Activated T-cell treated with anti-CD3 and anti-CD28 coated beads for 4 hours (primary cell): ENCODE measurements at regions not wholly inside any gene's neighbourhood (a gene's known extent, or its start where the extent isn't known, plus 50 kb on each side); places are given as distances from the start of the nearest gene placed in this dataset.

Experiments used
- DNase-seq: peaks from one replicate; pipeline ENCODE4 v3.0.0-alpha.2; 2020

DNA sequence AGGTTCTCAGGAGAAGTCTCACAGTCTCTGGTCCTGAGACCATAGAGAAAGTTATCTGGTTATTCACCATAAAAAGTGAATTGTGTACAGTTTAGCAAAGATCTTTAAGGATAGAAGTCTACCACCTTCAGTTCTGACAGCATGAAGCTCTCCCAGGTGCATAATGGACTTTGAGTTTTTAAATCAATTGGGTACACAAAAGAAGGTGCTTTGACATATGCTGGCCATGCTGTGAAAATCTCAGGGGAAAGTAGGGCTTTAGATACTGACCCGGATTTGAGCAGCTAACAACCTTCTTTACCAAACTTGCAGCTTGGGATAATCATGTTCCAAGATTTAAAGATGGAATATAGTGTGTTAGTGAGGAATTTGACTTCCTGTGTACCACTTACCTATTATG lies 264.2 kb downstream of the ZSWIM6 start:
- no peak for DNase-seq

GRCh38 chr5:61597684-61598083 lies 265.6 kb downstream of the ZSWIM6 start:
- no peak for DNase-seq

DNA sequence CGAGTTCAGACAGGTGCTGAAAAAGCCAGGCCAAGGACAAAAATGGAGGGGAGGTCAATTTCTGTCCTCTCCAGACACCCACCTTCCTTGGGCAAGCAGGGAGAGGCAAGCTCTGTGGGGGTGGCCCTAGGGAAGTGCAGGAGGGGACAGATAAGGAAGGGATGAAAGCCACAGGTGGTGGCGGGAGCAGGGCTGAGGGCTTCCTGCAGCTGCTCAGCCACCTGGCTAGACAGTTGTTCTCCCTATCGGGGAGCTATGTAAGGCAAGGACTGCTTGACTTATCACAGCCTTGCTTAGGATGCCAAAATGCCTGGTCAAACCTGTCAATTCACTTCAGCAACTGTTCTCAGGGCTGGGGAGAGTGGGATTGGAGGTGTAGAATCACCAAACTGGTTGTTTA lies 266.1 kb downstream of the ZSWIM6 start:
- DNase-seq = no peak

DNA sequence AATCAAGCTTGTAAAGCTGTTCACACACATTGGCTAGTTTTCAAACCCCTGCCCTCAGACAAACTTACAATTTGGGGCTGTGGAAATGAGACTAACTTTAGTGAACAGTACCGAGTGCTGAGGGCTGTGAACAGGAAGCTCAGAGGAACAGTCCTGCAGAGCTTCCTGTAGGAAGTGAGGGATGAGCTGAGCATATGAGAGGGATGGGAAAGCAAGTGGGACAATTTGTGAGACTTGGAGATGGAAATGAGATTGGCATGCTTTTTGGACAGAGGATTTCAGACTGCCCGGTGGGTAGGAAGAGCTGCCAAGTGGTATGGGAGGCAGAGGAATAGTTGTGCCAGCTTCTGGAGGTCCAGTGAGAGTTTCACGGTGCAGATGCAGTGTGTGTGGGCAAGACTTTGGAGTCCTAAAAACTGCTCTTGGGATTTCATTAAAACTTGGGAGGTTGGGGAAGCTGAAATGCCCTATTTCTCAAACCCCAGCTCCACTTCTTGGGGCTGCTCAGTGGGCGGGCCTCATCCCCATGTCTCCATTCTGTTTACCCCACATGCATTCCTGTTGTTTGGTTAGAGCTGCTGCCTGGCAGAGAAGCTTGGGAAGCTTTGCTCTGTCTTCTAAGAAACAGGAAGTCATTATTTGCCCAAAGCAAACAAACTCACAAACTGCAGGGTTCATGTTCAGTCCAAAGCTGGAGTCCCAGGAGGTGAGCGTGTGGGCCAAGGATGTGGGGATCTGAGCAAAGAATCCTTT lies 267.5 kb downstream of the ZSWIM6 start:
- no peak for DNase-seq

- DNase-seq = no peak
These were observed 268.0 kb downstream of the ZSWIM6 start for GRCh38 chr5:61600123-61600444.

GRCh38 chr5:61600945-61601511 lies 269.0 kb downstream of the ZSWIM6 start:
- no peak for DNase-seq

GRCh38 chr5:61603211-61603908 lies 271.3 kb downstream of the ZSWIM6 start:
- no peak for DNase-seq

DNA sequence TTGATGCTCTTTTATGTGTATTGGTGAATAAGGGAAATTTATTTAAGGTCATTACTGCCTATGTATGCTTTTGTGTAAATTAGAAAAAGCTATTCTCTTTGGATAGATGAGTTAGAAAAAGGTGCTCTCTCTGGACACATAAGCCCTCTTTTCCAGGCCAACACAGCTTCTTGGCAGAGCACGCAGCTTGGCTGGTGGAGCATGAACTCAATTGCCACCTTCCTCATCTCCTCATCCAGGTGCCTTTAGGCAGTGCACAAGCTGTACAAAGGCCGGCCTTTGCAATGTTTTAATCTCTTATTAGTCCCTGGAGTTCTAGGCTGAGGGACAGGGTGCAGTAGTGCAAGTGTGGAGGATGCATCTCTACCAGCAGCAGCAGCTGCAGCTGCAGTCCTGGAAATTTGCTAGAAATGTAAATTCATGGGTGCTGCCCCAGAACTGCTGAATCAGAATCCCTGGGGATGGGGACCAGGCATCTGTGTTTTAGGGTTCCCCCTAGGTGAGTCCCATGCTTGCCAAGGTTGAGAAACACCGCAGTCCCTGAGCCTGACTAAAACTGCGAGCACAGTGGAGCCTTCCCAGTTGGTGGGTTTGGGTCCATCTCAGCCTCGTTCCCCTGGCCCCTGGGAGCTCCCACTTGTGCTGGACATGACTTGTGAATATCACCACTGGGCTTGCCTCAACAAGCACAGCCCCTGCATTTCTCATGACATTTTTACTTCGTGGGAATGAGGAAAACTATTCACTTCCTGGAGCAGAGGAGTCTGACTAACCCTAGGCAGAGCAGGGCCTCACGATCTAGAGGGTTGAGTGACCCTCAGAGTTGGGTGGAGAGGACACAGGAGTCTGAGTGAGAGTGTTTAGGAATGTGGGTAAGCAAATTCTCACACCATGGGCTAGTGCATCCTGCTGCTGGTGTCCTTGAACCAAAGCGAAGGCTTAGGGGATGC lies 272.3 kb downstream of the ZSWIM6 start:
- DNase-seq = no peak

GRCh38 chr5:61609840-61610677 lies 278.0 kb downstream of the ZSWIM6 start:
- DNase-seq = no peak

- no peak for DNase-seq
These were observed 278.6 kb downstream of the ZSWIM6 start for GRCh38 chr5:61610678-61611024.

- no peak for DNase-seq
These were observed 280.4 kb downstream of the ZSWIM6 start for GRCh38 chr5:61612431-61612830.

- DNase-seq = no peak
These were observed 281.6 kb downstream of the ZSWIM6 start for GRCh38 chr5:61613679-61614078.

DNA sequence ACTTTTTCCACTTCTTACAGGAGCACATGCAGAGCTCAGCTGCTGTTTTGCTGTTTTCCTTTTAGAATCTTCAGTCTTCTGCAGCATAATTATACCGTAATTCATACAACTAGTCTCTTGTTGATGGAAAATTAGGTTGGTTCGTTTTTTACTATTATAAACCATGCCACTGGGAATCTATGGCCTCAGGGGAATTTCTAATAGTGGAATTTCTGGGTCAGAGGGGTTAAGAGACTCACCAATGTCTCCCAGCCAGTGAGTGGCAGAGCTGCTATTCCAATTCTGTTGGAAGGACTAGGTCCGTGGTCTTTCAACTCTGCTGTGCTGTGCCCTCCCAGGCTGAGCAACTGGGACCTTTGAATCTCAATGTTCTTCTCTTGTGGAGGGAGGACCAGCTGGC lies 282.5 kb downstream of the ZSWIM6 start:
- DNase-seq = no peak

DNA sequence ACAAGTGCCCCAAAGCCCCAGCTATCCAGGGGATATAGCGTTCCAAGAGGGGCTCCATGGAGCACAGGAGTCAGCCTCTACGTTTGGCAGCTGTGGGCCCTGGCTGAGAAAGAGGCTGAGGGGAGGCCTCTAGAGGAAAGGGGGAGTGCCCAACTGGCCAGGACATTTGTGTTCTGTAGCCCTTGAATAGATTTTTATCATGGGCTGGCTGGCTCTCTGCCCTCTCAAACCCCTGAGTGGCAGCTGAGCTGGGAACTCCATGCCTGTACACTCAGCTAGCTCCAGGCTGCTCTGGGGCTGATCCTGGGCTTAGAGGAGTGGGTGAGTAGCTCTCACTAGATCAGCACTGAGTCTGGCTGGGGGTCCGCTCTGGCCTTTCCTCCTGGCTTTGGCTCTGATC lies 285.0 kb downstream of the ZSWIM6 start:
- no peak for DNase-seq

DNA sequence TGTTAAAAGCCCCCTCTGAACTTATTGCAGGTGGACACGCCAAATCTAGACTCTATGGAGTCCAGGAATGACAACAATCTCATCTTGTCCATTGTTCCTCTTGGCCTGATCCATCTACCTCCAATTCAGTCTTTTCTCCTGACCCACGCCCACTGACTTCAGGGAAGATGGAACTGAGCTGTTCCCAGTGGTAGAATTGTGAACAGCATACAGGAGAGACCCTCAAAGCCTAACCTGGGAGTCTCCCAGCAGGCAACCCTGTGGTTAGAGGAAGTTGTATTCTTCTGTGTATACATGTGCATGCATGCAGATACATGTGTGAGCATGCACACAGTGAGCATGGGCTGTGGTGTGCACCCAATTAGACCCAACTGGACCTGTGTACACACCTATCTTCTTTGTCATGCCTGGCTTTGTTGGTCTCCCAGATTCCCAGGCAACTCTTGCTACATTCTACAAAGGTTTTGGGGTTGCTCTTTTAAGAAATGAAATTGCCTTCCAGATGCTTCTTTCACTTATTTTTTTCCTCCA lies 286.0 kb downstream of the ZSWIM6 start:
- DNase-seq = no peak

DNA sequence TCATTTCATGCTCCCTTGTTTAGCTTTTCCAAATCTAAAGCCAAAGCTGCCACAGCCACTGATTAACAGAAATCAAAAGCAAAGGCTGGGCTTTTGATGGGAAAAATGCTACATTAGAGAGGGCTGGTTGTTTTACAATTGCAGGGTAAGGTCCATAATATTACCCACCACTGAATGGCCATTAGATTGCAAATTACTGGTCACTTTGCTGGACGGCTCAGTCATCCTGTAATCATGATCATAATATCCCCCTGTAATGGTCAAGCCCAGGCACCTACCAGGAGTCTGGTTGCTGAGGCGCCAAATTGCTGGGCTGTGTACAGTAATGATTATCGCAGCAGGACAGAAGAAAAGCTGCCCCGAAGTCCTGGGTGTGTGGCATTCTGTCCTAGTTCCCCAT lies 286.5 kb downstream of the ZSWIM6 start:
- DNase-seq = no peak

- no peak for DNase-seq
These were observed 287.2 kb downstream of the ZSWIM6 start for GRCh38 chr5:61619289-61619688.

GRCh38 chr5:61619777-61620518 lies 287.9 kb downstream of the ZSWIM6 start:
- DNase-seq = no peak

GRCh38 chr5:61620699-61621182 lies 288.7 kb downstream of the ZSWIM6 start:
- no peak for DNase-seq

- DNase-seq = no peak
These were observed 289.2 kb downstream of the ZSWIM6 start for GRCh38 chr5:61621202-61621650.

GRCh38 chr5:61622156-61622555 lies 290.1 kb downstream of the ZSWIM6 start:
- DNase-seq = no peak
